ENCODE measurements at regions not wholly inside any gene's neighbourhood (a gene's known extent, or its start where the extent isn't known, plus 50 kb on each side); places are given as distances from the start of the nearest gene placed in this dataset.

DNA sequence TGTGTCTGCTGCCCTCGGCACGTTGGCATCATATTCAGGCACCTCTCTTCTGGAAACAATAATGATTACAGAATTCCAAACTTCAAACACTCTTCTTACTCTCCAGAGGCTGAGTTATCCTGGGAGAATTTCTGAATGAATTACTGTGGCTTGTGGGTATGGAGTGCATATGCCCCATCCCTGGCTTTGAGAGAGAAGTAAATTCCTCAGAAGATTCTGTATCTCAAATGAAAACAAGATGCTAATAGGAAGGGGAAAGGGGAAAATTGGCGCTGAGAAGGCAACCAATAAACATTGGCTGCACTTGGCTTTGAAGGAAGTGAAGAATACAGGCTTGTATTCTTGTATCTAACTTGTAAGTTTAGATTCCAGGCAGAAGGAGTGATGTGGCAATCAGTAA, 132.0 kb upstream of the NOVA1 start:
- Histone ChIP-seq H3K36me3 (ENCODE audit: control insufficient read depth, insufficient read depth, low read length) (no peaks in the 10 kb centered on the region), H3K4me3 (ENCODE audit: low read depth, low read length) (no peak overlapping the region), H3K27me3 (ENCODE audit: control insufficient read depth, insufficient read depth, low read length) (no peaks in the 10 kb centered on the region)
- no peak for TF ChIP-seq CTCF (IDR thresholded peaks at IDR 0.05; ENCODE audit: insufficient read depth, low read length, poor library complexity, severe bottlenecking)
- no peak for DNase-seq (ENCODE audit: low read depth)

DNA sequence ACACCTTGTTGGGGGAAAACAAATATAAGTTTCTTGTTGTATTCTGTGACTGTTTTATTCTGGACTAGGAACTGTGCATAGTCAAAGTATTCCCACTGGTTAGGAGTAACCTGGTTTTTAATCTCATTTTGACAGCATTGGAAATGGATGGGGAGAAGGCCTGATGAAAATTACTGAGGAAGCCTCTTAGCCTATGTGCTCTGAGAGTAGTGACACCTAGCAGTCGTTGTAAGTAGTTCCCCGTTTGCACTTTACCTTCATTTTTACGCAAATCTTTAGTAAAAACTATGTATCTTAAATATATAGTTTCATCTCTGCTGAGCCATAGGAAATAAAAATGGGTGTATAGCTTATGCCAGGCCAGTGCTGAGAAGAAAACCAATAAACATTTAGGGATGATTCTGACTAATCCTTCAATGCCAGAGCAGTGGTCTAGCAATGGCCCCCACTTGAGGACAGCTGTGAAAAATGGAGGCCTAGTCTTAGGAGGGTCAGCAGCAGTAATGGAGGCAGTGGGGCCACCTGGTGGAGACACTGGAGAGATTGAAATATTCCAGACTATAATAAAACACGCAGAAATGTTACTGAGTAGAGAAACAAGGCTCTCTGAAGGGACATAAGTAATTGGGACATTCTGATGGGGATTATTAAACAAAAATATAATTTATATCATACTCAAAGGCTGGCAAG, 133.2 kb upstream of the NOVA1 start:
- Histone ChIP-seq H3K36me3 (ENCODE audit: control insufficient read depth, insufficient read depth, low read length) (no peaks in the 10 kb centered on the region), H3K4me3 (ENCODE audit: low read depth, low read length) (no peak overlapping the region), H3K27me3 (ENCODE audit: control insufficient read depth, insufficient read depth, low read length) (no peaks in the 10 kb centered on the region)
- peak; percentile 52 for TF ChIP-seq CTCF (IDR thresholded peaks at IDR 0.05; ENCODE audit: insufficient read depth, low read length, poor library complexity, severe bottlenecking)
- DNase-seq (ENCODE audit: low read depth): no peak

DNA sequence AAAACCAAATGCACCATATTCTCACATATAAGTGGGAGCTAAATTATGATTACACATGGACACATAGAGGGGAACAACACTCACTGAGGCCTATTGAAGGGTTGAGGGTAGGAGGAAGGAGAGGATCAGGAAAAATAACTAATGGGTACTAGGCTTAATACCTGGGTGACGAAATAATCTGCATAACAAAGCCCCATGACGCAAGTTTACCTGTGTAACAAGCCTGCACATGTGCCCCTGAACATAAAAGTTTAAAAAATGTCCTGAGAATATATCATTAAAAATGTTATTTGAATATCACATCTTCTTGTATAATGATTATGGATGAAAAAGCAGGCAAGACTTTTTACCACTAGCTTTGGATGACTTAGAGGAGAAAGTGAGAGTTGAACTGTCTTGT, 138.0 kb upstream of the NOVA1 start:
- Histone ChIP-seq H3K27me3 (ENCODE audit: control insufficient read depth, insufficient read depth, low read length) (no peaks in the 10 kb centered on the region), H3K36me3 (ENCODE audit: control insufficient read depth, insufficient read depth, low read length) (no peaks in the 10 kb centered on the region), H3K4me3 (ENCODE audit: low read depth, low read length) (no peak overlapping the region)
- no peak for DNase-seq (ENCODE audit: low read depth)
- no peak for TF ChIP-seq CTCF (IDR thresholded peaks at IDR 0.05; ENCODE audit: insufficient read depth, low read length, poor library complexity, severe bottlenecking)

DNA sequence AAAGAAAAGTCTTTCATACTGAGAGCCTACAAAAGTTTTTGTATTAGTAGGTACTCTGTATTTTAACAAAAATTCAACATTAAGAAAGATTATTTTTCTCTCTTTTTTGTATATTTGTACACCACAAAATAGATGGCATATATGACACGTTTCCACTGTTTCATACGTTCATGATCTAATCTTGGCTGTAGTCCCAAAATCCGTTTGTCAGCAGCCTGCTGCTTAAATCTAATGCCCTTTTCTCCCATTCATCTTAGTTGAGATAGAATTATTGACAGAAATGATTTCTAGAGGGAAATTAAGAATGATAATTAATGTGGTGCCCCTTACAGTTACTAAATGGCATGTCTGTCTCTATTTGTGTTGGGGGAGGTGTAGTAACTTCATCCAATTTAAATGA, 140.7 kb upstream of the NOVA1 start:
- TF ChIP-seq CTCF (IDR thresholded peaks at IDR 0.05; ENCODE audit: insufficient read depth, low read length, poor library complexity, severe bottlenecking): no peak
- no peaks in the 10 kb centered on the region for H3K36me3 ChIP-seq (ENCODE audit: control insufficient read depth, insufficient read depth, low read length)
- H3K27me3 ChIP-seq (ENCODE audit: control insufficient read depth, insufficient read depth, low read length): no peaks in the 10 kb centered on the region
- no peak overlapping the region for H3K4me3 ChIP-seq (ENCODE audit: low read depth, low read length)
- DNase-seq (ENCODE audit: low read depth): no peak

DNA sequence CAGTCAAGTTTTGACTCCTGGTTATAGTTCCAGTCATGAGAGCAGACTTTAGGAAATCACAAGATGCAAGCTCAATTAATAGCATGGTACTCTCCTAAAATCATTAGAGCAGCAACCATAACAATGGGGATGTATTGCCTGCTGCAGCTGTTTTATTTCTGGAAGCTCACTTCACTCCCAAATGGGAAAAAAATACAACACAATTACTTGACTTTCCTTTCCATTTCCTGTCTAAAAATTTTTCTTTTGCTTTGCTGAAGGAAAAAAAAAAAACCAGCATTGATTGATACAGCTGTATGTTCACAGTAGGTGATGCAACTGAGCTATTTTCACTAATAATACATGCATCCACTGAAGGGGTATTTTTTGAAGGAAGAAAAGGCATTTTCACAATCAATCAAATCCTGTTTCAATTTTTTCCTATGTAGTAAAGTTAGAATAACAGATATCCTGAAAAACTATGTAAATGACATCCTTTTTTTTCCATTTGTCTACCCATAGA, 143.9 kb upstream of the NOVA1 start:
- H3K4me3 ChIP-seq (ENCODE audit: low read depth, low read length): no peak overlapping the region
- H3K36me3 ChIP-seq (ENCODE audit: control insufficient read depth, insufficient read depth, low read length): no peaks in the 10 kb centered on the region
- no peak for DNase-seq (ENCODE audit: low read depth)
- H3K27me3 ChIP-seq (ENCODE audit: control insufficient read depth, insufficient read depth, low read length): no peaks in the 10 kb centered on the region
- no peak for TF ChIP-seq CTCF (IDR thresholded peaks at IDR 0.05; ENCODE audit: insufficient read depth, low read length, poor library complexity, severe bottlenecking)

GRCh38 chr14:26743284-26743683, 145.5 kb upstream of the NOVA1 start:
- H3K36me3 ChIP-seq (ENCODE audit: control insufficient read depth, insufficient read depth, low read length): no peaks in the 10 kb centered on the region
- no peak overlapping the region for H3K4me3 ChIP-seq (ENCODE audit: low read depth, low read length)
- no peak for DNase-seq (ENCODE audit: low read depth)
- no peak for TF ChIP-seq CTCF (IDR thresholded peaks at IDR 0.05; ENCODE audit: insufficient read depth, low read length, poor library complexity, severe bottlenecking)
- no peaks in the 10 kb centered on the region for H3K27me3 ChIP-seq (ENCODE audit: control insufficient read depth, insufficient read depth, low read length)

All from kidney epithelial cell (primary cell).